Suppressor macrophage treated with lipopolysaccharide for 4 hours (primary cell): ENCODE measurements at regions not wholly inside any gene's neighbourhood (a gene's known extent, or its start where the extent isn't known, plus 50 kb on each side); places are given as distances from the start of the nearest gene placed in this dataset.

Experiments
- DNase-seq: peaks from one replicate; pipeline ENCODE4 v3.0.0-alpha.2; 2020

GRCh38 chr1:34415140-34415539, 238.4 kb downstream of the C1orf94 start:
- no peak for DNase-seq

DNA sequence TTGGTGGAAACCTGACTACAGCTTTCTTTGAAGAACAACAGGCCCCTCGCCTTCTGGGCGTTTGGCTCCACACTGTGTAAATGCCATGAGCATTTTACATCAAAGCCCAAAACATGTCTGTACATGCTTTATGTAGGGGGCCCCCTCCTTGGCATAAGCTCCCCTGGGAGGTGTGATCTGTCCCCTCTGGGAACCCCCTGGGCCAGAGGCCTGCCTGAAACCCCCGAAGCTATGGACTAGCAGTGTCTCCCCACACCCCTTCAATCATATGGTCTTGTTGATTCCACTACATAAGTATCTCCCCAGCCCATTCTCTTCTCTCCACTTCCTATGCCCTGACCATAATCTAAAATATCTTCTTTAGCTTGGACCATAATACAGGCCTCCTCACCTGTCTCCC, 241.5 kb downstream of the C1orf94 start:
- DNase-seq, result no peak

DNA sequence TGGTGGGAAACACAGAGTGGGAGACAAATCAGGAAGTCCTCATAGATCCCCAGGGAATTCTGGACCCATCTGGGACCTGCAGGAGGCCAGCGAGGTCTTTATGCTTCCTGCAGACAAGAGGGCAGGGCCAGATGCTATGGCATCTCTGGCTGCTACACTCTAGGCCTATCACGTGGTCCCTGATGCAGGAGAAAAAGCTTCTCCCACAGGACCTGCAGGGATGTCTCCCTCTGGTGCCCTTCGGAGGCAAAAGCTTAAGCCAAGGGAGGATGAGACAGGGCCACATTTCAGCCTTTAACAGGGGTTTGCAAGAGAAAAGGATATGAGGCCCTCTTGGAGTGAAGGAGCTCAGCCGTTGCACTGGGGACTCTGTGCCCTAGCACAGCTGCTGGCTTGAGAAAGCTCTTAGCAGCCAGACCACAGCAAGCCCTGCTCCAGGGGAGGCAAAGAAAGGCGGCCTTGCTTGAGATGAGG, 243.0 kb downstream of the C1orf94 start:
- DNase-seq, result no peak

GRCh38 chr1:34425046-34425445, 248.3 kb downstream of the C1orf94 start:
- DNase-seq, result no peak

- DNase-seq, result no peak
Observed at GRCh38 chr1:34425785-34426184, 249.1 kb downstream of the C1orf94 start.

- no peak for DNase-seq
Observed at GRCh38 chr1:34426325-34426896, 249.7 kb downstream of the C1orf94 start.

- DNase-seq, result no peak
Observed at GRCh38 chr1:34427170-34427569, 250.5 kb downstream of the C1orf94 start.

DNA sequence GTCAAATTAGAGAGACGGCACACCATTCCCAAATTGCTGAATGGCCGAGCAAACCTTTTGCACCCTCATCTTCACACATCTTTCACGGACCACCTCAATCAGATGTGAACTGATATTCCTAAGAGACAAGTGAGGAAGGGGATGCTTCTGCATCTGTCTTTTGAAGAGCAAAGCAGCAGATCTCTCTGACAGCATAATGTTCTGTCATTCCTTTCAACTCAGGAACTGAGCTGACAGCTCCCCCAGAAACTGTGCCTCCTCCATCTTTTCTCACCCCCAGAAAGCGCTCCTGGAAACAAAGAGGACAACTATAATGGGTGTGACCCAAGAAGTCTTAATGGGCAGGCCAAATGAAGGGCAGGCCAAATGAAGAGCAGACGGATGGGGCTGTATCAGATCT, 256.4 kb downstream of the C1orf94 start:
- DNase-seq, result no peak

GRCh38 chr1:34436836-34437235, 260.1 kb downstream of the C1orf94 start:
- DNase-seq, result no peak

GRCh38 chr1:34441259-34442069, 264.8 kb downstream of the C1orf94 start:
- no peak for DNase-seq

GRCh38 chr1:34444516-34444915, 267.8 kb downstream of the C1orf94 start:
- DNase-seq, result no peak

DNA sequence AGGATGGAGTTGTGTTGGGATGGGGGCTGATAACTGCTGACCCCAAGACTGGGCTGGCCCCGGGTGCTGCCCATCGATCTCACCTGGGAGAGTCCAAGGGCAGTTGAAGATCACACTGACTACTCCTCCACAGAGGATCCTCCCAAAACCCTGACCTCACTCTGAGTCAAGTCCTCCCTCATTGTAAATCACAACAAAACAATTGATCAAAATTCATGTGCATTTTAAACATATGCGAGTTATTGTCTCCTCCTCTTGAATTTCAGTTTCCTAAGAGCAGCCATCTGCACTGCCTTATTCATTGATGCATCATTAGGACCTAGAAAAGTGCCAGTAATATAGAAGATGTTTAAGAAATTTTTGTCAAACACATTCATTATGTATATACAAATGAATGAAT, 273.6 kb downstream of the C1orf94 start:
- no peak for DNase-seq

DNA sequence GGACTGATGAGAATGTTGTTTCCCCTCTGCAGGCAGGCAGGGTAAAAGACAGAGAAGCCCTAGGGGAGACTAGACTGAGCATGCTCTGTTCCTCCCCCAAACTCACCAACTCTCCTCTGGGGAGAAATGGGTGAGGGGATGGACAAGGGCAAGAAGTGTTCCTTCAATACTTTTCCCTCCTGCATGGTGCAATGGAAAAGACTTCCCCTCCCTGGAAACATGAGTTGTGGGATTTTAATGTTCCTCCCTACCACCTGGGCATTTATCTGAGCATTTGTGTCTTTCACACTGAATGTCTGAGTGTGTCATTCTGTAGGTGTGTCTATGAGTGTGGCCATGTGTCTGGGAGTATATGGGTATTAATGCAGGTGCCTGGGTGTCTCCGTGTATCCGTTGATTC, 275.7 kb downstream of the C1orf94 start:
- no peak for DNase-seq

GRCh38 chr1:34455121-34455520, 278.4 kb downstream of the C1orf94 start:
- DNase-seq, result no peak

DNA sequence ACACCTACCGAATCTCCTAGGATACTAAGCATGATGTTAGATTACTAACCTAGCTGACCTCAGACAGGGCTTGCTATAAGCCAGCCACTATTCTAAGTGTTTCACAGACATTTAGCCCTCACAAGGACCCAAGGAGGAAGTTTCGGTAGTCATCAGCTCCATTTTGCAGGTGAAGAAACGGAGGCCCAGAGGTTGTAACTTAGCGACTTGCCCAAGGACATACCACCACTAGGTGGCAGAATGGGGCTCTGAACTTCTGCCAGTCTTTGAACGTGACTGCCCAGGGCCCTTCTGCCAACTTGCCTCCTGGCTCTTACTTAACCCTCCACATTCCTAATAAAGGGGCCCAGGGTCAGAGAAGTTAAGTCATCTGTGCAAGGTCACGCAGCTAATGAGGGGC, 283.5 kb downstream of the C1orf94 start:
- DNase-seq, result peak; percentile 51

- no peak for DNase-seq
Observed at GRCh38 chr1:34470401-34470800, 284.4 kb upstream of the GJB5 start.

DNA sequence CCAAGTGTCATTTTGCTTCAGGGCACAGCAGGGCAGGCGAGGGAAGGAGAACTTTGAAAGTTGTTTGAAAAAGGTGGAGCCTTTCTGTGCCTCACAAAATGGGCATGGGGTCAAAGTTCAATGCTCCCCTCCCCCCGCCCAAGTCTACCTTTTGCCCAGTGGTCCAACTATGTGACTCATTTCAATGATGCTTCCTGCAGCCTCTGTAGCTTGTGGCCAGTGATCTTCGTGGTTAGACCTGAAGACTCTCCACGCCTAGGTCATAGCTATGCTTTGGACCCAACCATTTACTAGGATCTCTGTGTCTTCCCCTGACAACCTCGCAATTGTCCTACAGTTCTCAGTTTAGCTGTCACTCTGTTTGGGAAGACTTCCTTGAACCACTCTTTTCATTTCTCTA, 280.3 kb upstream of the GJB5 start:
- no peak for DNase-seq

DNA sequence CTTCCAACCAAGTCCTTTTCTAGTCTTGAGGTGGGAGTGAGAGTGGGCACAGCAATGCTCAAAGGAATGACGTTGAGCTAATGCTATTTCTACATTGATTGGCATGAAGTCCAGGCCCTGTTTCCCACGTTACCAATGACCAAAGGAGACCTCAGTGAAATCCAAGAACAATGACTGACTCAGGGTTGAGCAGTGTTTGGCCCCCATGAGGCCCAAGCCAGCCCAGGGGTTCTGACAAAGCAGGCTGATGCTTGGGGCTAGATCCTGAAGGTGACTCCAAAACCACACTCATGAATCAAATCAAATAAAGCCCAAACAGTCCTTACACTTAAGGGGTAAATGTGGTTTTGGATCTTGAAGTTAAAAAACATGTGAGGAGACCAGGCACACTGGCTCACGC, 278.5 kb upstream of the GJB5 start:
- DNase-seq, result no peak

- no peak for DNase-seq
Observed at GRCh38 chr1:34477632-34478141, 277.2 kb upstream of the GJB5 start.

DNA sequence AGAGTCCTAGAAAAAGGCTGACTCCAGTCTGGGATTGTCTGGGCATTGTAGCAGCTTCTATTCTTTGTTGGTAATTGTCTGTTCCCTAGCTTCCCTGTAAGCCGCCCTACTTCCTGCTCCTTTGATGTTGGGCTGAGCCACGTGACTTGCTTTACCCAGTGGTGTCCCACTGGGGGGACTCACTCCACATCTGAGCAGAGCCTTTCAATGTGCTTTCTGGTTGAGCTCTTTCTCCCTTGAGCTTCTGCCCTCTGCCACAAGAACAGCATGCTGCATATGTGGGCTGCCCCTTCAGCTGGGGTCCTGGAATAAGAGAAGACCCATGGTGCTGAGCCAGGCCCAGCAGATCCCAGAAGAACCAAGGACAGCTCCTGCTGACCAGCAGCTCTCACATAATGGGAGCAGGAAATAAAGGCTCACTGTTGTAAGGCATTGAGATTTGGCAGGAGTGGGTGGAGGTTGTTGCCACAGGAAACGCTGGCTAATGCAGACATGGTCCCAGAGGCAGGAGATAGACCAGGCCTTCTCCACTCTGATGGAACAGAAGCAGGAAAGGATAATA, 276.3 kb upstream of the GJB5 start:
- DNase-seq, result no peak

DNA sequence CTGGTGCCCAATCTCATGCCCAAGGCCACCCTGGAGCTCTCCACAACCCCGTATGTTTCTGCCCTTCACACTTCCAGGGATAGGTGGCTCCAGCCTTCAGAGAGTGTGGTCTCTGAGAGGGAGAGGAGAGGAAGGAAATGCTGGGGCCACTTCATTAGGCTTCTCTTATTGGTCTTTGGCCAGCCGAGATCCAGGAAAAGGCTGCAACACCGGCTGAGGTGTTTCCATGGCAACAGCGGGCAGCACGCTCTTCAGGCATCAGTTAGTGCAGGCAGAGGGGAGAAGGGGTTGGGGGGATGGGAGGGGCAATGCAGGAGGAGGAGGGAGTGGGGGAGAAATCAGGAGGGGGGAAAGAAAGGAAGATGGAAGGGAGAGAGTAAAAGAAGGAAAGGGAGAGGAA, 275.1 kb upstream of the GJB5 start:
- no peak for DNase-seq

DNA sequence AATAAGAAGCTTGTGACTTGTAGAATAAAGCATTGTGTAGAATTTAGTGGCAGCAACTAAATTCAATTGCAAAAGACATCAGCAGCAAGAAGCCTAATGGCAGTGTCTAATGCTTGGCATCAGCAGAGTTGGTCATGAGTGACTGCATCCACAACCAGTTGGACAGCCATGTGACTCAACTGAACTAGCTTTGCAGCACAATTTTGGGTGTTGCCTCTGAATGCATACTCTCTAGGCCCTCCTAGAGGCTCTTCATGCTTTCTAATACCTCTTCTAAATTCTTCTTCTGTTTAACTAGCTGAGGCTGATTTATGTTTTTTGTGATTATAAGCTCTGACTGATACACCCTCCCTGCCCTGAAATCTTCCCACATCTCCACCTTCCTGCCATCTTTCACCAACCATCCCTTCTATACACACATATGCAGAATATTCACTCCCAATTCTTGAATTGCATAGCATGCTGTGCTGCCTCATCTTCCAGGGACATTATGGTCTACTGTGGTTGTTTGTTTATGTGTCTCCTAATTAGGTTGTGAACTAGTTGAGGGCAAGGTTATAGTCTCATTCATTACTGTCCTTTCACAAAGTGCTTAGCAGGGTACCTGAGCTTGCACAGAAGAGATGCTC, 266.7 kb upstream of the GJB5 start:
- DNase-seq, result no peak

- peak; percentile 4 for DNase-seq
Observed at GRCh38 chr1:34500451-34500850, 254.4 kb upstream of the GJB5 start.

GRCh38 chr1:34511802-34512201, 243.0 kb upstream of the GJB5 start:
- no peak for DNase-seq
